ENCODE measurements at regions not wholly inside any gene's neighbourhood (a gene's known extent, or its start where the extent isn't known, plus 50 kb on each side); places are given as distances from the start of the nearest gene placed in this dataset.

DNA sequence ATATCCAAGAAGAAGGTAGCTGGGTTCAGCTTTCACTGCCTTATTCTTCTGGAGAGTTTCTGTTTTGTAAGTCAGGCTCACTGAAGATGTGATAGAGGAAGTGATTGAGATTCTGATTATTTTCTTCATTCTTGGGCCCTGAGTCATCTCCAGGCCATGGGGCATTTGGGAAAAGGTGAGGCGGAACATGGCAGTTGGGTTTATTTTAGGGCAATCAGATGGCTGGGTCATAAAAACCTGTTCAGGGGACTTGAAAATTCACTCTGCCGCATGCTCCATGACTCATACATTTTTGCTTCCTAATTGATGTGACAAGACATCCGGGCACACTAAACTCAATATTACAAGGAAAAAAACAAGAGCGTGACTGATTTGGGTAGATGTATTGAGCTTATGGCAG lies 265.7 kb upstream of the KLF4 start:
- TF ChIP-seq, protein P1, sequence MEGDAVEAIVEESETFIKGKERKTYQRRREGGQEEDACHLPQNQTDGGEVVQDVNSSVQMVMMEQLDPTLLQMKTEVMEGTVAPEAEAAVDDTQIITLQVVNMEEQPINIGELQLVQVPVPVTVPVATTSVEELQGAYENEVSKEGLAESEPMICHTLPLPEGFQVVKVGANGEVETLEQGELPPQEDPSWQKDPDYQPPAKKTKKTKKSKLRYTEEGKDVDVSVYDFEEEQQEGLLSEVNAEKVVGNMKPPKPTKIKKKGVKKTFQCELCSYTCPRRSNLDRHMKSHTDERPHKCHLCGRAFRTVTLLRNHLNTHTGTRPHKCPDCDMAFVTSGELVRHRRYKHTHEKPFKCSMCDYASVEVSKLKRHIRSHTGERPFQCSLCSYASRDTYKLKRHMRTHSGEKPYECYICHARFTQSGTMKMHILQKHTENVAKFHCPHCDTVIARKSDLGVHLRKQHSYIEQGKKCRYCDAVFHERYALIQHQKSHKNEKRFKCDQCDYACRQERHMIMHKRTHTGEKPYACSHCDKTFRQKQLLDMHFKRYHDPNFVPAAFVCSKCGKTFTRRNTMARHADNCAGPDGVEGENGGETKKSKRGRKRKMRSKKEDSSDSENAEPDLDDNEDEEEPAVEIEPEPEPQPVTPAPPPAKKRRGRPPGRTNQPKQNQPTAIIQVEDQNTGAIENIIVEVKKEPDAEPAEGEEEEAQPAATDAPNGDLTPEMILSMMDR (conservative IDR thresholded peaks at IDR 0.05; ENCODE audit: low read depth, low read length) = no peak
- TF ChIP-seq, protein P2, sequence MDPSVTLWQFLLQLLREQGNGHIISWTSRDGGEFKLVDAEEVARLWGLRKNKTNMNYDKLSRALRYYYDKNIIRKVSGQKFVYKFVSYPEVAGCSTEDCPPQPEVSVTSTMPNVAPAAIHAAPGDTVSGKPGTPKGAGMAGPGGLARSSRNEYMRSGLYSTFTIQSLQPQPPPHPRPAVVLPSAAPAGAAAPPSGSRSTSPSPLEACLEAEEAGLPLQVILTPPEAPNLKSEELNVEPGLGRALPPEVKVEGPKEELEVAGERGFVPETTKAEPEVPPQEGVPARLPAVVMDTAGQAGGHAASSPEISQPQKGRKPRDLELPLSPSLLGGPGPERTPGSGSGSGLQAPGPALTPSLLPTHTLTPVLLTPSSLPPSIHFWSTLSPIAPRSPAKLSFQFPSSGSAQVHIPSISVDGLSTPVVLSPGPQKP (IDR thresholded peaks at IDR 0.05; ENCODE audit: borderline replicate concordance, low read depth, low read length) = no peak
- no peak for TF ChIP-seq POLR2A (IDR thresholded peaks at IDR 0.05; ENCODE audit: low read depth, low read length)
- no peak for TF ChIP-seq CHD1 (IDR thresholded peaks at IDR 0.05; ENCODE audit: low read depth, low read length)
- TF ChIP-seq, protein P3, sequence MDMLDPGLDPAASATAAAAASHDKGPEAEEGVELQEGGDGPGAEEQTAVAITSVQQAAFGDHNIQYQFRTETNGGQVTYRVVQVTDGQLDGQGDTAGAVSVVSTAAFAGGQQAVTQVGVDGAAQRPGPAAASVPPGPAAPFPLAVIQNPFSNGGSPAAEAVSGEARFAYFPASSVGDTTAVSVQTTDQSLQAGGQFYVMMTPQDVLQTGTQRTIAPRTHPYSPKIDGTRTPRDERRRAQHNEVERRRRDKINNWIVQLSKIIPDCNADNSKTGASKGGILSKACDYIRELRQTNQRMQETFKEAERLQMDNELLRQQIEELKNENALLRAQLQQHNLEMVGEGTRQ (IDR thresholded peaks at IDR 0.05; ENCODE audit: low read depth, low read length) = no peak
- no peak for TF ChIP-seq CEBPB (IDR thresholded peaks at IDR 0.05; ENCODE audit: low read depth, low read length)
